ENCODE measurements at regions not wholly inside any gene's neighbourhood (a gene's known extent, or its start where the extent isn't known, plus 50 kb on each side); places are given as distances from the start of the nearest gene placed in this dataset.

GRCh38 chr18:1412655-1413322, 508.1 kb downstream of the ADCYAP1 start:
- TF ChIP-seq POLR2AphosphoS5 (IDR thresholded peaks at IDR 0.05): no peak
- TF ChIP-seq, protein P1, sequence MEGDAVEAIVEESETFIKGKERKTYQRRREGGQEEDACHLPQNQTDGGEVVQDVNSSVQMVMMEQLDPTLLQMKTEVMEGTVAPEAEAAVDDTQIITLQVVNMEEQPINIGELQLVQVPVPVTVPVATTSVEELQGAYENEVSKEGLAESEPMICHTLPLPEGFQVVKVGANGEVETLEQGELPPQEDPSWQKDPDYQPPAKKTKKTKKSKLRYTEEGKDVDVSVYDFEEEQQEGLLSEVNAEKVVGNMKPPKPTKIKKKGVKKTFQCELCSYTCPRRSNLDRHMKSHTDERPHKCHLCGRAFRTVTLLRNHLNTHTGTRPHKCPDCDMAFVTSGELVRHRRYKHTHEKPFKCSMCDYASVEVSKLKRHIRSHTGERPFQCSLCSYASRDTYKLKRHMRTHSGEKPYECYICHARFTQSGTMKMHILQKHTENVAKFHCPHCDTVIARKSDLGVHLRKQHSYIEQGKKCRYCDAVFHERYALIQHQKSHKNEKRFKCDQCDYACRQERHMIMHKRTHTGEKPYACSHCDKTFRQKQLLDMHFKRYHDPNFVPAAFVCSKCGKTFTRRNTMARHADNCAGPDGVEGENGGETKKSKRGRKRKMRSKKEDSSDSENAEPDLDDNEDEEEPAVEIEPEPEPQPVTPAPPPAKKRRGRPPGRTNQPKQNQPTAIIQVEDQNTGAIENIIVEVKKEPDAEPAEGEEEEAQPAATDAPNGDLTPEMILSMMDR (IDR thresholded peaks at IDR 0.05): no peak
- TF ChIP-seq POLR2A (IDR thresholded peaks at IDR 0.05): no peak

Data from breast epithelium (tissue), 3 donors.